Keratinocyte (primary cell): ENCODE measurements at regions not wholly inside any gene's neighbourhood (a gene's known extent, or its start where the extent isn't known, plus 50 kb on each side); places are given as distances from the start of the nearest gene placed in this dataset.

ENCODE experiments used
- DNase-seq: peaks from one replicate; pipeline ENCODE4 v3.0.0-alpha.2; 2011; ENCODE audit warnings: low read depth, missing footprints, low spot score
- FAIRE-seq: peaks from 2 replicates; lab custom pipeline; 2011; peaks lifted over from hg19 to GRCh38; lab: Jason Lieb, UNC
- H2AFZ ChIP-seq: 2 replicates; pipeline ENCODE4 v1.6.0; 2012; ENCODE audit warnings: low read length, control low read depth, inconsistent platforms; ENCODE audit not compliant: control insufficient read depth
- H3K27ac ChIP-seq: 2 replicates; pipeline ENCODE4 v1.5.1; 2011; ENCODE audit warnings: low read length; ENCODE audit not compliant: control insufficient read depth, insufficient read depth
- H3K27me3 ChIP-seq: 3 replicates; pipeline ENCODE4 v1.6.0; 2011; ENCODE audit warnings: low read length; ENCODE audit not compliant: control insufficient read depth, insufficient read depth; ENCODE audit errors: extremely low read depth
- H3K36me3 ChIP-seq, 2 experiments: 2 replicates in 1 of 2; 3 replicates in 1 of 2; pipeline ENCODE4 v1.5.1; 2011; ENCODE audit warnings: low read length in 2 of 2, mild to moderate bottlenecking in 1 of 2; ENCODE audit not compliant: control insufficient read depth in 2 of 2, insufficient read depth in 2 of 2; ENCODE audit errors: extremely low read depth in 1 of 2
- H3K4me1 ChIP-seq: 3 replicates; pipeline ENCODE4 v1.5.1; 2011; ENCODE audit warnings: low read length; ENCODE audit not compliant: control insufficient read depth, insufficient read depth; ENCODE audit errors: extremely low read depth
- H3K4me2 ChIP-seq: 3 replicates; pipeline ENCODE4 v1.6.0; 2011; ENCODE audit warnings: low read depth, low read length; ENCODE audit not compliant: control insufficient read depth, insufficient read depth; ENCODE audit errors: extremely low read depth
- H3K4me3 ChIP-seq, 3 experiments: fragments of 200-600 bp in 1 of 3; sonication (generic) in 1 of 3; 2 replicates in 2 of 3; 3 replicates in 1 of 3; pipeline ENCODE4 v1.5.1; 2011 to 2016; ENCODE audit warnings: low read length in 3 of 3, mild to moderate bottlenecking in 3 of 3, control low read depth in 2 of 3, inconsistent platforms in 1 of 3, low read depth in 1 of 3, mixed read lengths in 1 of 3, mixed run types in 1 of 3, moderate library complexity in 1 of 3; ENCODE audit not compliant: control insufficient read depth in 2 of 3, insufficient read depth in 2 of 3; ENCODE audit errors: extremely low read depth in 1 of 3
- H3K79me2 ChIP-seq: 2 replicates; pipeline ENCODE4 v1.6.0; 2012; ENCODE audit warnings: low read length; ENCODE audit not compliant: control insufficient read depth, insufficient read depth
- H3K9ac ChIP-seq: 3 replicates; pipeline ENCODE4 v1.6.0; 2011; ENCODE audit warnings: low read length; ENCODE audit not compliant: control insufficient read depth, insufficient read depth; ENCODE audit errors: extremely low read depth
- H3K9me1 ChIP-seq: 3 replicates; pipeline ENCODE4 v1.6.0; 2011; ENCODE audit warnings: low read length; ENCODE audit not compliant: control insufficient read depth, insufficient read depth; ENCODE audit errors: extremely low read depth
- H3K9me3 ChIP-seq: 2 replicates; pipeline ENCODE4 v1.5.1; 2012; ENCODE audit warnings: low read depth, low read length; ENCODE audit not compliant: control insufficient read depth
- H4K20me1 ChIP-seq: 3 replicates; pipeline ENCODE4 v1.6.0; 2011; ENCODE audit warnings: low read length; ENCODE audit not compliant: control insufficient read depth, insufficient read depth; ENCODE audit errors: extremely low read depth
- EZH2 ChIP-seq: IDR thresholded peaks from one replicate; pipeline ENCODE4 v1.6.1; 2012; ENCODE audit warnings: inconsistent platforms, mild to moderate bottlenecking, low read length, moderate library complexity
- dilution Hi-C: fragments of 300-500 bp; cut with MboI; formaldehyde crosslinking; loops from one replicate; pipeline ENCODE4 v1.7.0; 2020; ENCODE audit warnings: low sequenced_read_pairs; ENCODE audit not compliant: extremely low pct_ligation_motif_present
- TF ChIP-seq, protein P1 (sequence below), 3 experiments: IDR thresholded peaks in 1 of 3; conservative IDR thresholded peaks in 1 of 3; optimal IDR thresholded peaks in 1 of 3; 2 replicates in 2 of 3; 3 replicates in 1 of 3; pipeline versions ENCODE3 to v1.5.1; 2011; ENCODE audit warnings: low read length in 3 of 3, mild to moderate bottlenecking in 3 of 3, moderate library complexity in 2 of 3, control low read depth in 1 of 3, inconsistent platforms in 1 of 3; ENCODE audit not compliant: insufficient read depth in 2 of 3; ENCODE audit errors: extremely low read depth in 1 of 3

- Histone ChIP-seq H3K4me3 (no peak overlapping the region), H4K20me1 (no peaks in the 10 kb centered on the region), H3K27ac (no peak overlapping the region), H3K9me1 (no peaks in the 10 kb centered on the region), H3K79me2 (no peaks in the 10 kb centered on the region), H3K27me3 (no peaks in the 10 kb centered on the region), H3K36me3 (no peaks in the 10 kb centered on the region), H3K4me1 (no peaks in the 10 kb centered on the region), H2AFZ (no peak overlapping the region), H3K4me2 (no peak overlapping the region), H3K9me3 (no peaks in the 10 kb centered on the region), H3K9ac (no peak overlapping the region)
- dilution Hi-C loops = no loop called here
- no peak for TF ChIP-seq EZH2
- TF ChIP-seq, protein P1, sequence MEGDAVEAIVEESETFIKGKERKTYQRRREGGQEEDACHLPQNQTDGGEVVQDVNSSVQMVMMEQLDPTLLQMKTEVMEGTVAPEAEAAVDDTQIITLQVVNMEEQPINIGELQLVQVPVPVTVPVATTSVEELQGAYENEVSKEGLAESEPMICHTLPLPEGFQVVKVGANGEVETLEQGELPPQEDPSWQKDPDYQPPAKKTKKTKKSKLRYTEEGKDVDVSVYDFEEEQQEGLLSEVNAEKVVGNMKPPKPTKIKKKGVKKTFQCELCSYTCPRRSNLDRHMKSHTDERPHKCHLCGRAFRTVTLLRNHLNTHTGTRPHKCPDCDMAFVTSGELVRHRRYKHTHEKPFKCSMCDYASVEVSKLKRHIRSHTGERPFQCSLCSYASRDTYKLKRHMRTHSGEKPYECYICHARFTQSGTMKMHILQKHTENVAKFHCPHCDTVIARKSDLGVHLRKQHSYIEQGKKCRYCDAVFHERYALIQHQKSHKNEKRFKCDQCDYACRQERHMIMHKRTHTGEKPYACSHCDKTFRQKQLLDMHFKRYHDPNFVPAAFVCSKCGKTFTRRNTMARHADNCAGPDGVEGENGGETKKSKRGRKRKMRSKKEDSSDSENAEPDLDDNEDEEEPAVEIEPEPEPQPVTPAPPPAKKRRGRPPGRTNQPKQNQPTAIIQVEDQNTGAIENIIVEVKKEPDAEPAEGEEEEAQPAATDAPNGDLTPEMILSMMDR (optimal IDR thresholded peaks at IDR 0.05 in 1 of 3, IDR thresholded peaks at IDR 0.05 in 1 of 3, conservative IDR thresholded peaks at IDR 0.05 in 1 of 3; ENCODE audit: extremely low read depth in 1 of 3, insufficient read depth in 2 of 3, low read length in 3 of 3) = no peak
- FAIRE-seq (no peak), DNase-seq (no peak)
Measured at GRCh38 chr2:226497146-226497909, 302.3 kb downstream of the IRS1 start.

- Histone ChIP-seq H3K27me3 (no peaks in the 10 kb centered on the region), H3K4me2 (no peak overlapping the region), H3K9ac (no peak overlapping the region), H4K20me1 (no peaks in the 10 kb centered on the region), H3K9me1 (no peaks in the 10 kb centered on the region), H3K36me3 (no peaks in the 10 kb centered on the region), H3K4me1 (no peaks in the 10 kb centered on the region), H3K9me3 (no peaks in the 10 kb centered on the region), H2AFZ (no peak overlapping the region), H3K4me3 (no peak overlapping the region), H3K79me2 (no peaks in the 10 kb centered on the region), H3K27ac (no peak overlapping the region)
- TF ChIP-seq EZH2 = no peak
- TF ChIP-seq, protein P1 (optimal IDR thresholded peaks at IDR 0.05 in 1 of 3, IDR thresholded peaks at IDR 0.05 in 1 of 3, conservative IDR thresholded peaks at IDR 0.05 in 1 of 3; ENCODE audit: extremely low read depth in 1 of 3, insufficient read depth in 2 of 3, low read length in 3 of 3) = no peak
- FAIRE-seq = no peak
- dilution Hi-C loops = no loop called here
- no peak for DNase-seq
Measured at GRCh38 chr2:226496273-226496550, 303.4 kb downstream of the IRS1 start.
